SH-SY5Y (cell line): ENCODE measurements at regions not wholly inside any gene's neighbourhood (a gene's known extent, or its start where the extent isn't known, plus 50 kb on each side); places are given as distances from the start of the nearest gene placed in this dataset.

Source experiments
- GATA2 ChIP-seq: IDR thresholded peaks from 2 replicates; pipeline ENCODE4 v1.6.1; 2011; ENCODE audit warnings: mild to moderate bottlenecking, low read depth, low read length
- GATA3 ChIP-seq: IDR thresholded peaks from 2 replicates; pipeline ENCODE4 v1.6.1; 2011; ENCODE audit warnings: low read depth, mild to moderate bottlenecking, low read length, moderate library complexity

- TF ChIP-seq GATA3, result no peak
- no peak for TF ChIP-seq GATA2
These were observed 362.3 kb upstream of the NOVA1 start for GRCh38 chr14:26959972-26960660.

DNA sequence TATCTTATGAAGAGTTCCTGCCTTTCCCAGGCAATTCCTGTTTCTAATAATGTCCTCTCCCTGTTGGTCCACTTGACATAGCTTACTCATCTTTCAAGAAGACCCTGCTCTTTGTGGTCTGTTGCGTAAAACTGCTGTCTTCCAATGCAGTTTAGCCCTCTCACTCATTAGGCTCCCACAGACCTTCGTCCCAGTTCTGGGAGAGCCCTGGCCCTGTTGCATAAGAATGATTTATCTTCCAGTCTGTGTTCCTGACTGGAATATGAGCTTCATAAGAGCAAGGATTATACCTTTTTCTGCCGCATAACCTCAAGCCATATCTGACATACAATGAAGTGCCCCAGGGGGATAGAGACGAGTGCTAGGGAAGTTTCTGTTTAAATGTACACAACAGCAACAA is 365.9 kb upstream of the NOVA1 start:
- no peak for TF ChIP-seq GATA2
- TF ChIP-seq GATA3, result no peak

GRCh38 chr14:26965490-26965889 is 367.7 kb upstream of the NOVA1 start:
- TF ChIP-seq GATA2 (no peak), GATA3 (no peak)

GRCh38 chr14:26966908-26967307 is 369.1 kb upstream of the NOVA1 start:
- TF ChIP-seq GATA2, result no peak
- TF ChIP-seq GATA3, result no peak

GRCh38 chr14:26974965-26975364 is 377.1 kb upstream of the NOVA1 start:
- TF ChIP-seq GATA3, result no peak
- TF ChIP-seq GATA2, result no peak

DNA sequence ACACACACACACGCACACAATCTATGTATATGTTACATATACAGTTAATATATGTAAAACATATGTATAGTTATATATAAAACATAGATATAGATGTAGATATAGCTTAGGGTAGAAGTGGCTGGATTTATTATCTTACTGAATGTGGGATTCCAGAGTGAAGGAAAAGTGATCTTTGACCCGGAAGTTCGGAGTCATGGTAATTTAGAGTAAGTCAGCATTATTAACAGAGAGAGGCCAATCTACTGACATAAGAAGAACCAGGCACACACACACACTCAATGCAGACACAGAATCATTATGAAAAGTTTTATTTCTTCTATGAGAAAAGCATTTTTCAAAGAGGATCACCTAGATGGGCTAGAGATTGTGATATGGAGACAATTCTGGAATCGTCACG is 384.2 kb upstream of the NOVA1 start:
- TF ChIP-seq GATA2 (no peak), GATA3 (no peak)

DNA sequence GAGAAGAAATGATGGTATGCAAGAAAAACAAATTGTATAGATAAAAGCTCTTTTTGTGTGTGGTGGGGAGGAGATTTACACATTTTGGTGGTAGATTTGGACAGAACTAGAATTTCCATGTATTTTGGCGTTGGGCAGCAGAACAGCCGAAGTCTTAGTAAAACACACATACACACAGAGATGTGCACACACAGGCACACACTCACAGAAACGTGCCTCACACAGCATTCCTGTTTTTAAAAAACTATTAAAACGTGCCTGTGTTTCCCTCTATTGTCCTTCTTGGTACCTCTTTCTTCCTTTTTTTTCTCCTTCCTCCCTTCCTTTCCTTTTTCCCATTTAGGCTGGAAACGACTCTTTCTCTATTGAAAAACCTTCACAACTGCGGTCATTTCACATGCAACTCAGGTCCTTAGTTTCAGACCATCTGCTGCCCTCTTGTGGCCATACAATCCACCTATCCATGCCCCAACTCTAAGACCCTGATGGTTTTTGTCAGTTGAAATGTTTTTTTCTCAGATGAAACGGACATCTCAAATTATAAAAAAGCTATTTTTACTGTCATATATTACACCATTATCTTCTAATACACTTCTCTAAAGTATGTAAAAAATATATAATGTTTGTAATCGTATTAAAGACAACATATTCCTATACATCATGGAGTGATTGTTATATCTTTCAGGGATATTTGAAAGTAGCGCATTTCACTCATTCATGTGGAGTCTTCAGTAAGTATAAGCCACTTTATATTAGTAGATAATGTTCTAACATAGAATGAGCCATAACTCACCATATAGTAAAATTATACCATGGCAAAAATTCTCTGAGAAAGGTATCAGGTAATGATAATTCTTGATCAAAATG is 386.7 kb upstream of the NOVA1 start:
- TF ChIP-seq GATA2 (no peak), GATA3 (no peak)

DNA sequence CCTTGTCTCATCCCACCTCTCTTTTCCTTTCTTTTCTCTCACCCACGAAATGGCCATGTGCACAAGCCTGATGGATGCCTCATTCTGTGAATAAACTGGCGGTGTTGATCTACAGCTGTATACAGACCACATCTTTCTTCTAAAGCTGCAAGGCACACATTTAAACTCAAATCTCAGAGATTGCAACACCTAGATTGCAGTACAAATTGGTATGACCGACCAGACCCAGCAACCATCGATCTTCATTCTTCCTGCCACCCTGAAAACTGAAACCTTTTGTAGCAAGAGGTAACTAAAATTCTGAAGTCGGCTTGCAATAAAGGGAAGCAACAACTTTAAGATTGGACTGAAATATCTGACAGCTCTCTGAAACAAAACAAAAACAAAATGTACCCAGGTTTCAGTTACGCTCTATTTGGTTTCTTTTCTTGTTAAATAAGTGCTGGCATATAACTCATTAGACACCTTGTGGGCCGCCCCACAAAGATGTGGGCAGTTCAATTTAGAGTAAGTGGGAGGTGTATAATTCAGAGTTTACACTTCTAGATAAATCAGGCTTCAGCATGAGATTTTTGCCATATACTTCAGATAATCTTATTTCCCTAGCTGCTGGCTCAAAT is 390.0 kb upstream of the NOVA1 start:
- TF ChIP-seq GATA3, result no peak
- no peak for TF ChIP-seq GATA2

- TF ChIP-seq GATA3 (no peak), GATA2 (no peak)
These were observed 393.1 kb upstream of the NOVA1 start for GRCh38 chr14:26990946-26991345.

GRCh38 chr14:26992403-26993115 is 394.7 kb upstream of the NOVA1 start:
- no peak for TF ChIP-seq GATA3
- TF ChIP-seq GATA2, result no peak

DNA sequence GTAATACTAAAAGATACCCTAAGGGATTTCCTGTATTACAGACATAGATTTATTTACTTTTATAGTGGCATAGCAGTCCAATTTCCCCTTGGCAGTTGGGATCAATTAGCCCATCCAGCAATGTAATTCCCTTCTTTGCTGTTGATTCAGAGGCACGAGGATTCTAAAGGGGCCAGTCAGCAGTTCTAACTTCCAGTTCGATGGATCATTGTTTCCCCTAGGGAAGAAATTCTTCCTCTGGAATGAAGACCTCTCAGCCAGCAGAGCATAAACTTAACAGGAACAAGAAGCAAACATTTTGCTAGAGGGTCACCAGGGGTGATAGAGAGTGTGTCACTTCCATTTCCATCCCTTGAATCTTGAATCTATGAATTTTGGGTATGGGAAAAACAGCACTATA is 395.7 kb upstream of the NOVA1 start:
- TF ChIP-seq GATA3 (no peak), GATA2 (no peak)

- no peak for TF ChIP-seq GATA2
- no peak for TF ChIP-seq GATA3
These were observed 397.5 kb upstream of the NOVA1 start for GRCh38 chr14:26995301-26995700.

GRCh38 chr14:26996246-26996645 is 398.4 kb upstream of the NOVA1 start:
- TF ChIP-seq GATA2 (no peak), GATA3 (no peak)

DNA sequence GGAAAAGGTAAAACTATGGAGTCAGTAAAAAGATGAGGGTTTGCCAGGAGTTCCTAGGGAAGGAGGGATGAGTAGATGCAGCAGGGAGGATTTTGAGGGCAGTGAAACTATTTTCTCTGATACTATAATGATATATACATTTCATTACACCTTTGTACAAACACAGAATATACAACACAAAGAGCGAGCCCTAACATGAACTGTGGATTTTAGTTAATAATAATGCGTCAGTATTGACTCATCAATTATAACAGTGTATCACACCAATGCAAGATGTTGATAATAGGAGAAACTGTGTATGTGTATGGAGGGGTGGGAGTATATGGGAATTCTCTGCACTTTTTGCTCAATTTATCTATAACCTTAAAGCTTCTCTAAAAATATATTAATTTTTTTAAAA is 404.3 kb upstream of the NOVA1 start:
- no peak for TF ChIP-seq GATA2
- TF ChIP-seq GATA3, result no peak
